ENCODE measurements at regions not wholly inside any gene's neighbourhood (a gene's known extent, or its start where the extent isn't known, plus 50 kb on each side); places are given as distances from the start of the nearest gene placed in this dataset.

DNA sequence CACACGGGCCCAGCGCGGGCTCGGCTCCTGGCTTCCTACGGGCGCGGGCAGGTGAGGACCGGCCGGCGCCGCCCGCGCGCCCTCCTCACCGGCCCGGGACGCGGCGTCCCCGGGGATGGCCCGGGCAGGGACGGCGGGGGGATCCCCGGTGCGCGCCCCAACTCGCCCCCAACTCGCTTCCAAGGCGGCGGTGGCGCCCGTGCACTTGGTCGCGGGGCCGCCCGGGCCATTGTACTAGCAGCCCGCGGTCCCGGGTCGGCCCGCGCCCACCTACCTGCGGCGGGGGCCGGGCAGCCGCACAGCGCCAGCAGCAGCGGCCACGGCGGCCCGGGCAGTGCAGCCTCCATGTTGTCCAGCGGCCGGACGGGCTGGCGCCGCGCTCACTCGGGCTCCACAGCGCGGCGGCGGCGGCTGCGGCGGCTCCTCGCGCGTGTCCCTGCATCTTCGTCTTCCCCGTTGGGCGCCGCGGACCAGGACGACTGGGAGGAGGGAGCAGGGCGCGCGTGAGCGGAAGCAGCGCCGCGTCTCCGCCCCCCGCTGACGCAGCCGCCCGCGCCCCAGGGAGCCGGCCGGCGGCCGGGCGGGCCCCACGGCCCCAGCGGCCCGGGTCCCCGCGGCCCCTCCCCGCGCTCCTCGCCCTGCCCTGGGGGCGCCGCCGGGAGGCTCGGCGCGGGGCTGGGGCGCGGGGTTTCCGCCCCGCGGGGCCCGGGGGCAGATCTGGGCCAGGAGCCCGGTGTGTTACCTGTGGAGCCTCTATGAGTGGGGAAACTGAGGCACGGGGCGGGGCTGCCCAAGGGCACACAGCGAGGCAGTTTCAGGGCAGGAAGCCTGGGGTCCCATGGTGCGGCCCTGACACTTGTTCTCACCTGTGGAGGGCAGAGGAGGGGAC is 159.3 kb upstream of the GRK3 start:
- peak; percentile 77 for DNase-seq (ENCODE audit: low spot score)
- Histone ChIP-seq H3K9me2 (ENCODE audit: insufficient read depth, low read length) (no peaks in the 10 kb centered on the region), H3K4me1 (ENCODE audit: insufficient read depth, low read length, poor library complexity, severe bottlenecking) (peaks cover 37% of the 10 kb centered on the region), H4K20me1 (ENCODE audit: insufficient read depth, low read length) (peaks cover 7% of the 10 kb centered on the region; the same call in 1 of the 2 replicates), H2AFZ (ENCODE audit: low read length) (peak overlapping the region; percentile 85), H3K4me2 (ENCODE audit: low read length) (peak overlapping the region; percentile 93), H3K36me3 (ENCODE audit: insufficient read depth, low read length) (no peaks in the 10 kb centered on the region), H3K27ac (ENCODE audit: low read depth, low read length, poor library complexity, severe bottlenecking) (peak overlapping the region; percentile 47), H3K9me3 (ENCODE audit: low read length) (no peaks in the 10 kb centered on the region), H3K79me2 (ENCODE audit: insufficient read depth, low read depth, low read length) (peaks cover 44% of the 10 kb centered on the region), H3K4me3 (ENCODE audit: low read depth, low read length, poor library complexity, severe bottlenecking) (peak overlapping the region; percentile 87)
- ChIA-PET CTCF (ENCODE audit: unreplicated experiment) (no interaction called here), POLR2A (no interaction called here)
- no TSS peak for BruUV-seq (replicated peaks)
- intact Hi-C loops (cut with micrococcal nuclease; ENCODE audit: unreplicated experiment) = loop anchor here (2.0 to 5.0 kb wide), 2 partner anchors 42 to 43 kb away; no protein-coding TSS in a partner anchor
- TF ChIP-seq EZH2phosphoT487 (IDR thresholded peaks at IDR 0.05; ENCODE audit: borderline replicate concordance, low read depth, low read length) = no peak
- TF ChIP-seq, protein P1, sequence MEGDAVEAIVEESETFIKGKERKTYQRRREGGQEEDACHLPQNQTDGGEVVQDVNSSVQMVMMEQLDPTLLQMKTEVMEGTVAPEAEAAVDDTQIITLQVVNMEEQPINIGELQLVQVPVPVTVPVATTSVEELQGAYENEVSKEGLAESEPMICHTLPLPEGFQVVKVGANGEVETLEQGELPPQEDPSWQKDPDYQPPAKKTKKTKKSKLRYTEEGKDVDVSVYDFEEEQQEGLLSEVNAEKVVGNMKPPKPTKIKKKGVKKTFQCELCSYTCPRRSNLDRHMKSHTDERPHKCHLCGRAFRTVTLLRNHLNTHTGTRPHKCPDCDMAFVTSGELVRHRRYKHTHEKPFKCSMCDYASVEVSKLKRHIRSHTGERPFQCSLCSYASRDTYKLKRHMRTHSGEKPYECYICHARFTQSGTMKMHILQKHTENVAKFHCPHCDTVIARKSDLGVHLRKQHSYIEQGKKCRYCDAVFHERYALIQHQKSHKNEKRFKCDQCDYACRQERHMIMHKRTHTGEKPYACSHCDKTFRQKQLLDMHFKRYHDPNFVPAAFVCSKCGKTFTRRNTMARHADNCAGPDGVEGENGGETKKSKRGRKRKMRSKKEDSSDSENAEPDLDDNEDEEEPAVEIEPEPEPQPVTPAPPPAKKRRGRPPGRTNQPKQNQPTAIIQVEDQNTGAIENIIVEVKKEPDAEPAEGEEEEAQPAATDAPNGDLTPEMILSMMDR (conservative IDR thresholded peaks at IDR 0.05; ENCODE audit: low read length) = no peak

DNA sequence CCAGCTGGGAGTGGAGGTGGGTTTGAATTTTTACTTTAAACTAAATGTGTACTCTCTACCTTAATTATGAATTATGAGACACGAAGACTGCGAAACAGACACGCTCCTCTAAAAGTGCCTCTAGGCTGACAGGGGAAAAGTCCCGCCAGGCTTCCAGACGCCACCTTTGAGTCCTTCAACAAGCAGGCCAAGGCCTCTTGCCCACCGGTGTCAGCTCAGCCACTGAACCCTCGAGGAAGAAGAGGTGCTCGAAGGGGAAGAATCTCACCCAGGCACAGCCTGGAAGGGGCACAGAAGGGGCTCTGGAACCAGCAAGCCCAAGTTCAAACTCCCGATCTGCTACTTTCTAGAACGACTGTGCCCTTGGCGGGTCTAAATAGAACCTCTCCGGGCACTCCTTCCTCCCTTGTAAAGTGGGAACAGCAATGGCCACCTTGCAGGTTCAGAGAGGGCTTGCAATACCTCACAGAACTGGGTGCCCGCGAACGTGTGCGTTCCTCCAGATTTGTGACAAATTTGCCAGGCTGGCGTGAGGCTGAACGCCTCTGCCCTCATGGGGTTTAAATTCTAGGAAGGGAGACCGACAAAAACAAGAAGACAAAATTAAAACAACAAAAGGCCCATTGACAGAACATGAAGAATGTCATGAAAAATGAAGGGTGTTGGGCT is 158.5 kb upstream of the GRK3 start:
- Histone ChIP-seq H3K9me3 (ENCODE audit: low read length) (no peaks in the 10 kb centered on the region), H3K9me2 (ENCODE audit: insufficient read depth, low read length) (no peaks in the 10 kb centered on the region), H3K27ac (ENCODE audit: low read depth, low read length, poor library complexity, severe bottlenecking) (no peak overlapping the region), H3K4me2 (ENCODE audit: low read length) (peak overlapping the region; percentile 93), H3K4me3 (ENCODE audit: low read depth, low read length, poor library complexity, severe bottlenecking) (peak overlapping the region; percentile 87), H3K79me2 (ENCODE audit: insufficient read depth, low read depth, low read length) (peaks cover 36% of the 10 kb centered on the region), H4K20me1 (ENCODE audit: insufficient read depth, low read length) (peaks cover 7% of the 10 kb centered on the region; the same call in 1 of the 2 replicates), H3K4me1 (ENCODE audit: insufficient read depth, low read length, poor library complexity, severe bottlenecking) (peaks cover 30% of the 10 kb centered on the region), H2AFZ (ENCODE audit: low read length) (peak overlapping the region; percentile 85), H3K36me3 (ENCODE audit: insufficient read depth, low read length) (no peaks in the 10 kb centered on the region)
- no peak for TF ChIP-seq EZH2phosphoT487 (IDR thresholded peaks at IDR 0.05; ENCODE audit: borderline replicate concordance, low read depth, low read length)
- TF ChIP-seq, protein P1 (conservative IDR thresholded peaks at IDR 0.05; ENCODE audit: low read length) = no peak
- ChIA-PET CTCF (ENCODE audit: unreplicated experiment) (no interaction called here), POLR2A (no interaction called here)
- no peak for DNase-seq (ENCODE audit: low spot score)
- no TSS peak for BruUV-seq (replicated peaks)
- intact Hi-C loops (cut with micrococcal nuclease; ENCODE audit: unreplicated experiment) = loop anchor here (2.0 kb wide), 1 partner anchor 41 kb away; no protein-coding TSS in a partner anchor

All from OCI-LY7 (cell line).